ENCODE measurements at regions not wholly inside any gene's neighbourhood (a gene's known extent, or its start where the extent isn't known, plus 50 kb on each side); places are given as distances from the start of the nearest gene placed in this dataset.

DNA sequence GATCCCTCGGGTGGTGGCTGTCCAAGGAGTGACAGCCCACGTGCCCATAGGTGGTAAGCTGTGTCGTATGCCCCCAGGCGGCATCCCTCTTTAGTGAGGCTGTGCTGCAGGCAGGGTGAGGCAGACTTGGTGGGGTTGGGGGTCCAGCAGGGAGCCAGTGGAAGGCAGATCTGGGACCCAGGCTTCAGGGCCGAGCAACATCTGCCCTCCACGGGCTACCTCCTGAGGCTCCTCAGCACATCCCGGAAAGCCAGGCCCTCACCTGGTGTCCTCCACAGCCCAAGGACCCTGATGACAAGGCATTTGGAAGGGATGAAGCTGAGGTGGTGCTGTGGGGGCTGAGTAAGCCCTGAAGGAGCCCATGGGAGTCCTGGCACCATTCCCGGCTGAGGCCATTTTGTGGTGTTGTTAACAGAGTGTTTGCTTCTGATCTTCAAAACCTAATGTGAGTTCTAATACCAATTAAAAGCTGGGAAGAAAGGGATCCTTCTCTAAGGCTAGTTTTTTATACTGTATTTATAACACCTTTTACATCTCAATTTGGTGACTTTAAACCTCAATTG lies 295.8 kb upstream of the IRX2 start (continued):
- TF ChIP-seq, protein P1, sequence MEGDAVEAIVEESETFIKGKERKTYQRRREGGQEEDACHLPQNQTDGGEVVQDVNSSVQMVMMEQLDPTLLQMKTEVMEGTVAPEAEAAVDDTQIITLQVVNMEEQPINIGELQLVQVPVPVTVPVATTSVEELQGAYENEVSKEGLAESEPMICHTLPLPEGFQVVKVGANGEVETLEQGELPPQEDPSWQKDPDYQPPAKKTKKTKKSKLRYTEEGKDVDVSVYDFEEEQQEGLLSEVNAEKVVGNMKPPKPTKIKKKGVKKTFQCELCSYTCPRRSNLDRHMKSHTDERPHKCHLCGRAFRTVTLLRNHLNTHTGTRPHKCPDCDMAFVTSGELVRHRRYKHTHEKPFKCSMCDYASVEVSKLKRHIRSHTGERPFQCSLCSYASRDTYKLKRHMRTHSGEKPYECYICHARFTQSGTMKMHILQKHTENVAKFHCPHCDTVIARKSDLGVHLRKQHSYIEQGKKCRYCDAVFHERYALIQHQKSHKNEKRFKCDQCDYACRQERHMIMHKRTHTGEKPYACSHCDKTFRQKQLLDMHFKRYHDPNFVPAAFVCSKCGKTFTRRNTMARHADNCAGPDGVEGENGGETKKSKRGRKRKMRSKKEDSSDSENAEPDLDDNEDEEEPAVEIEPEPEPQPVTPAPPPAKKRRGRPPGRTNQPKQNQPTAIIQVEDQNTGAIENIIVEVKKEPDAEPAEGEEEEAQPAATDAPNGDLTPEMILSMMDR (conservative IDR thresholded peaks at IDR 0.05; ENCODE audit: low read depth in 2 of 2), result no peak
- TF ChIP-seq ZNF331 (CRISPR knock-in tag; IDR thresholded peaks at IDR 0.05; ENCODE audit: low read depth) (no peak), EZH2 (IDR thresholded peaks at IDR 0.05; ENCODE audit: low read depth, unreplicated experiment) (no peak)

DNA sequence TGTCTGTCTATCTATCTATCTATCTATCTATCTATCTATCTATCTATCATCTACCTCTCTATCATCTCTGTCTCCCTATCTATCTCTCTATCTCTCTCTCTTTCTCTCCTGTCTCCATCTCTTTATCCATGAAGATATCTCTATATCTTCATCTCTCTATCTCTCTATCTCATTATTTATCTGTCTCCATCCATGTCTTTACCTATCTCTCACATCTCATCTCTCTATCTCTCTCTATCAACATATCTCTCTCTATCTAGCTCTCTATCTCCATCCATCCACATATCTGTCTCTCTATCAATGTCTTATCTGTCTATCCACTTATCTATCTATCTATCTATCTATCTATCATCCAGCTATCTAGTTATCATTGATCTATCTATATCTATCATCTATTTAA lies 292.1 kb upstream of the IRX2 start:
- no peak overlapping the region for H3K4me2 ChIP-seq
- H3K9me3 Mint-ChIP-seq, result 0 out of 3 replicates have a peak, but pooled peaks cover 3% of the 10 kb centered on the region
- no peak overlapping the region for H3K4me3 ChIP-seq
- H4K20me1 ChIP-seq (replicated peaks; ENCODE audit: insufficient read depth), result no peaks in the 10 kb centered on the region
- H3K27me3 ChIP-seq (ENCODE audit: insufficient read depth), result no peaks in the 10 kb centered on the region
- DNase-seq (ENCODE audit: low spot score) (no peak), ATAC-seq (no peak)
- TF ChIP-seq, protein P1 (conservative IDR thresholded peaks at IDR 0.05; ENCODE audit: low read depth in 2 of 2), result no peak
- TF ChIP-seq, protein P2, sequence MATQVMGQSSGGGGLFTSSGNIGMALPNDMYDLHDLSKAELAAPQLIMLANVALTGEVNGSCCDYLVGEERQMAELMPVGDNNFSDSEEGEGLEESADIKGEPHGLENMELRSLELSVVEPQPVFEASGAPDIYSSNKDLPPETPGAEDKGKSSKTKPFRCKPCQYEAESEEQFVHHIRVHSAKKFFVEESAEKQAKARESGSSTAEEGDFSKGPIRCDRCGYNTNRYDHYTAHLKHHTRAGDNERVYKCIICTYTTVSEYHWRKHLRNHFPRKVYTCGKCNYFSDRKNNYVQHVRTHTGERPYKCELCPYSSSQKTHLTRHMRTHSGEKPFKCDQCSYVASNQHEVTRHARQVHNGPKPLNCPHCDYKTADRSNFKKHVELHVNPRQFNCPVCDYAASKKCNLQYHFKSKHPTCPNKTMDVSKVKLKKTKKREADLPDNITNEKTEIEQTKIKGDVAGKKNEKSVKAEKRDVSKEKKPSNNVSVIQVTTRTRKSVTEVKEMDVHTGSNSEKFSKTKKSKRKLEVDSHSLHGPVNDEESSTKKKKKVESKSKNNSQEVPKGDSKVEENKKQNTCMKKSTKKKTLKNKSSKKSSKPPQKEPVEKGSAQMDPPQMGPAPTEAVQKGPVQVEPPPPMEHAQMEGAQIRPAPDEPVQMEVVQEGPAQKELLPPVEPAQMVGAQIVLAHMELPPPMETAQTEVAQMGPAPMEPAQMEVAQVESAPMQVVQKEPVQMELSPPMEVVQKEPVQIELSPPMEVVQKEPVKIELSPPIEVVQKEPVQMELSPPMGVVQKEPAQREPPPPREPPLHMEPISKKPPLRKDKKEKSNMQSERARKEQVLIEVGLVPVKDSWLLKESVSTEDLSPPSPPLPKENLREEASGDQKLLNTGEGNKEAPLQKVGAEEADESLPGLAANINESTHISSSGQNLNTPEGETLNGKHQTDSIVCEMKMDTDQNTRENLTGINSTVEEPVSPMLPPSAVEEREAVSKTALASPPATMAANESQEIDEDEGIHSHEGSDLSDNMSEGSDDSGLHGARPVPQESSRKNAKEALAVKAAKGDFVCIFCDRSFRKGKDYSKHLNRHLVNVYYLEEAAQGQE (IDR thresholded peaks at IDR 0.05; ENCODE audit: unreplicated experiment), result no peak
- TF ChIP-seq NANOG (IDR thresholded peaks at IDR 0.05; ENCODE audit: borderline replicate concordance), result no peak
- no peak for TF ChIP-seq EZH2phosphoT487 (IDR thresholded peaks at IDR 0.05; ENCODE audit: unreplicated experiment)
- no peak for TF ChIP-seq ZNF331 (CRISPR knock-in tag; IDR thresholded peaks at IDR 0.05; ENCODE audit: low read depth)
- TF ChIP-seq STAT1 (IDR thresholded peaks at IDR 0.05; ENCODE audit: unreplicated experiment), result no peak
- TF ChIP-seq EZH2 (IDR thresholded peaks at IDR 0.05; ENCODE audit: low read depth, unreplicated experiment), result no peak
- TF ChIP-seq ZNF114 (CRISPR knock-in tag; IDR thresholded peaks at IDR 0.05), result no peak
- no peak for TF ChIP-seq JUNB (IDR thresholded peaks at IDR 0.05; ENCODE audit: unreplicated experiment)
- TF ChIP-seq POLR2AphosphoS5 (IDR thresholded peaks at IDR 0.05; ENCODE audit: low read depth), result no peak
- no peak for TF ChIP-seq CREB1 (CRISPR knock-in tag; IDR thresholded peaks at IDR 0.05; ENCODE audit: low read depth)
- TF ChIP-seq, protein P3, sequence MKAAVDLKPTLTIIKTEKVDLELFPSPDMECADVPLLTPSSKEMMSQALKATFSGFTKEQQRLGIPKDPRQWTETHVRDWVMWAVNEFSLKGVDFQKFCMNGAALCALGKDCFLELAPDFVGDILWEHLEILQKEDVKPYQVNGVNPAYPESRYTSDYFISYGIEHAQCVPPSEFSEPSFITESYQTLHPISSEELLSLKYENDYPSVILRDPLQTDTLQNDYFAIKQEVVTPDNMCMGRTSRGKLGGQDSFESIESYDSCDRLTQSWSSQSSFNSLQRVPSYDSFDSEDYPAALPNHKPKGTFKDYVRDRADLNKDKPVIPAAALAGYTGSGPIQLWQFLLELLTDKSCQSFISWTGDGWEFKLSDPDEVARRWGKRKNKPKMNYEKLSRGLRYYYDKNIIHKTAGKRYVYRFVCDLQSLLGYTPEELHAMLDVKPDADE (IDR thresholded peaks at IDR 0.05), result no peak
- peaks cover 7% of the 10 kb centered on the region for H3K27me3 Mint-ChIP-seq (ENCODE audit: insufficient read depth, low read depth, poor library complexity)
- no peaks in the 10 kb centered on the region; the same call in 2 of the 3 replicates for H3K36me3 Mint-ChIP-seq (ENCODE audit: low read depth)
- no peak overlapping the region for H3K4me3 Mint-ChIP-seq
- peaks cover 8% of the 10 kb centered on the region; the same call in 1 of the 2 replicates for H3K9me2 ChIP-seq (ENCODE audit: insufficient read depth)
- H3K4me1 Mint-ChIP-seq, result no peaks in the 10 kb centered on the region
- H3K27ac Mint-ChIP-seq, result no peak overlapping the region
- H3K4me1 ChIP-seq (ENCODE audit: insufficient read depth), result no peaks in the 10 kb centered on the region
- no peaks in the 10 kb centered on the region for H3F3A ChIP-seq (replicated peaks; ENCODE audit: low read depth)
- H3K36me3 ChIP-seq (ENCODE audit: insufficient read depth), result no peaks in the 10 kb centered on the region
- H2AFZ ChIP-seq, result no peak overlapping the region
- H3K79me2 ChIP-seq (replicated peaks; ENCODE audit: insufficient read depth), result no peaks in the 10 kb centered on the region
- no peak overlapping the region for H3K27ac ChIP-seq (ENCODE audit: low read depth)
